DND-41 (cell line): ENCODE measurements at regions not wholly inside any gene's neighbourhood (a gene's known extent, or its start where the extent isn't known, plus 50 kb on each side); places are given as distances from the start of the nearest gene placed in this dataset.

ENCODE experiments used
- ATAC-seq: fragments of 200-7000 bp; cut with Tn5 transposase; 3 replicates; pipeline ENCODE4 v1.9.1; 2021; ENCODE audit warnings: low read depth; ENCODE audit not compliant: insufficient read depth
- DNase-seq: peaks from one replicate; pipeline ENCODE4 v3.0.0-alpha.2; 2020
- H2AFZ ChIP-seq: 2 replicates; pipeline ENCODE4 v1.6.0; 2012; ENCODE audit warnings: low read depth, low read length
- H3K27ac ChIP-seq: 2 replicates; pipeline ENCODE4 v1.5.1; 2012; ENCODE audit warnings: low read length, inconsistent platforms
- H3K27me3 ChIP-seq: fragments of 200-600 bp; sonication (generic); 2 replicates; pipeline ENCODE4 v1.6.0; 2012; ENCODE audit warnings: low read length, mild to moderate bottlenecking, inconsistent platforms; ENCODE audit not compliant: insufficient read depth, poor library complexity
- H3K36me3 ChIP-seq: 2 replicates; pipeline ENCODE4 v1.5.1; 2012; ENCODE audit warnings: low read length, inconsistent platforms; ENCODE audit not compliant: insufficient read depth
- H3K4me1 ChIP-seq: 2 replicates; pipeline ENCODE4 v1.5.1; 2012; ENCODE audit warnings: mild to moderate bottlenecking, low read length; ENCODE audit not compliant: insufficient read depth
- H3K4me2 ChIP-seq: 2 replicates; pipeline ENCODE4 v1.6.0; 2012; ENCODE audit warnings: mild to moderate bottlenecking, moderate library complexity, low read length, inconsistent platforms; ENCODE audit not compliant: insufficient read depth
- H3K4me3 ChIP-seq, 2 experiments: fragments of 200-600 bp in 1 of 2; shearing (Covaris generic) in 1 of 2; 2 replicates each; pipeline ENCODE4 v1.5.1; 2012 to 2016; ENCODE audit warnings: inconsistent platforms in 2 of 2, low read length in 2 of 2, mild to moderate bottlenecking in 2 of 2, low read depth in 1 of 2, moderate library complexity in 1 of 2
- H3K79me2 ChIP-seq: 2 replicates; pipeline ENCODE4 v1.6.0; 2012; ENCODE audit warnings: low read length, inconsistent platforms; ENCODE audit not compliant: insufficient read depth
- H3K9ac ChIP-seq: 2 replicates; pipeline ENCODE4 v1.6.0; 2012; ENCODE audit warnings: low read depth, mild to moderate bottlenecking, inconsistent platforms, low read length, moderate library complexity
- H3K9me3 ChIP-seq: 2 replicates; pipeline ENCODE4 v1.5.1; 2012; ENCODE audit warnings: low read length, moderate library complexity, mild to moderate bottlenecking, inconsistent platforms; ENCODE audit not compliant: insufficient read depth, severe bottlenecking
- H4K20me1 ChIP-seq: 2 replicates; pipeline ENCODE4 v1.6.0; 2012; ENCODE audit warnings: low read length; ENCODE audit not compliant: insufficient read depth
- CTCF ChIP-seq: IDR thresholded peaks from 2 replicates; pipeline ENCODE4 v1.5.1; 2012; ENCODE audit warnings: borderline replicate concordance, low read length, moderate library complexity, mild to moderate bottlenecking; ENCODE audit not compliant: poor library complexity, severe bottlenecking; ENCODE audit errors: extremely low read depth
- EZH2 ChIP-seq: IDR thresholded peaks from 3 replicates; pipeline ENCODE4 v1.6.1; 2012; ENCODE audit warnings: borderline replicate concordance, low read depth, mild to moderate bottlenecking, moderate library complexity, low read length, inconsistent platforms; ENCODE audit not compliant: severe bottlenecking

DNA sequence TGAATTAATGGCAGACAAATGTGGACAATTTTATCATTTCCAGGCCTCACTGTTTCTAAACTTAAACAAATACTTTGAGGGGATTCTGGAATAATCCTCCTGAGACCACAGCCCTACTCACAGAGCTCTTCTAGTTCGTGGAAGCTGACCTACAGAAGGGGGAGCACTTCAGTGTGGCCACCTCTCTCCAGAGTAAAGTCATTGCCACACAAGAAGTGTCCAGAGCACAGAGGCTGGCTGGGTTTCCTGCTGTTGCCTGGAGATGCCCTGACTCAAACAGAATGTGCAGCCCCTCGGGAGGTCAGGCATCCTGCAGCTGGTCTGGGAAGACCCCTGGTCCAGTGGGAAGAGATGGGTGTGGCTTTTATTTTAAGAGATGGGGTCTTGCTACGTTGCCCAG lies 110.9 kb downstream of the QRSL1 start:
- no peak overlapping the region for H3K27ac ChIP-seq
- TF ChIP-seq CTCF = no peak
- DNase-seq (no peak), ATAC-seq (no peak)
- H3K4me1 ChIP-seq = no peaks in the 10 kb centered on the region
- H2AFZ ChIP-seq = no peak overlapping the region
- no peaks in the 10 kb centered on the region for H3K36me3 ChIP-seq
- H3K79me2 ChIP-seq = no peaks in the 10 kb centered on the region
- no peak overlapping the region for H3K4me2 ChIP-seq
- no peaks in the 10 kb centered on the region for H3K9me3 ChIP-seq
- H3K9ac ChIP-seq = no peak overlapping the region
- H3K27me3 ChIP-seq = peaks cover 4% of the 10 kb centered on the region
- H3K4me3 ChIP-seq = no peak overlapping the region
- H4K20me1 ChIP-seq = no peaks in the 10 kb centered on the region

DNA sequence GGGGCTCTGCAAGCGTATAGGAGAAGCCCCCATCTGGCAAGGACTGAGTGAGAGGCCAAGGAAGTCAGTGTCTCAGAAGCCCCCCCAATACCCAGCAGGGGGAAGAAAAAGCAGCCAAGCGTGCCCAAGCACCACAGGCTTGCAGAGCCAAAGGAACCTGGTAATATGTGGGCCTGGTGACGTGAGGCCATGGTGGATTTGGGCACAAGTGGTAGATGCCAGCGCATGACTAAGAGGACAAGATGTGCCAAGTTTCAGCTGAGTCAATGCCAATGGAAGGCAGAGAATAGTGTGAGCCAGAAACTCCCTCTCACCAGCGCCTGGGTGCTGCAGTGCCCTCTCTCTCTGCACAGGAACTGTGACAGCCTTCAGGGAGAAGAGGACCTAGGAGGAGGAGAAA lies 110.0 kb downstream of the QRSL1 start:
- Histone ChIP-seq H3K9me3 (no peaks in the 10 kb centered on the region), H4K20me1 (no peaks in the 10 kb centered on the region), H3K9ac (no peak overlapping the region), H3K4me2 (no peak overlapping the region), H3K79me2 (no peaks in the 10 kb centered on the region), H3K27me3 (peaks cover 4% of the 10 kb centered on the region), H3K27ac (no peak overlapping the region), H3K36me3 (no peaks in the 10 kb centered on the region), H3K4me3 (no peak overlapping the region), H2AFZ (no peak overlapping the region), H3K4me1 (no peaks in the 10 kb centered on the region)
- ATAC-seq (no peak), DNase-seq (no peak)
- TF ChIP-seq EZH2 (no peak), CTCF (no peak)

GRCh38 chr6:106736502-106736901 lies 107.1 kb downstream of the QRSL1 start:
- no peak for TF ChIP-seq CTCF
- TF ChIP-seq EZH2 = no peak
- peaks cover 9% of the 10 kb centered on the region for H3K27me3 ChIP-seq
- no peaks in the 10 kb centered on the region for H3K79me2 ChIP-seq
- no peak overlapping the region for H3K4me2 ChIP-seq
- no peaks in the 10 kb centered on the region for H3K9me3 ChIP-seq
- ATAC-seq = no peak
- H3K4me1 ChIP-seq = no peaks in the 10 kb centered on the region
- no peak for DNase-seq
- no peak overlapping the region for H3K27ac ChIP-seq
- no peaks in the 10 kb centered on the region for H4K20me1 ChIP-seq
- no peak overlapping the region for H2AFZ ChIP-seq
- H3K4me3 ChIP-seq = no peak overlapping the region
- H3K36me3 ChIP-seq = no peaks in the 10 kb centered on the region
- H3K9ac ChIP-seq = no peak overlapping the region

DNA sequence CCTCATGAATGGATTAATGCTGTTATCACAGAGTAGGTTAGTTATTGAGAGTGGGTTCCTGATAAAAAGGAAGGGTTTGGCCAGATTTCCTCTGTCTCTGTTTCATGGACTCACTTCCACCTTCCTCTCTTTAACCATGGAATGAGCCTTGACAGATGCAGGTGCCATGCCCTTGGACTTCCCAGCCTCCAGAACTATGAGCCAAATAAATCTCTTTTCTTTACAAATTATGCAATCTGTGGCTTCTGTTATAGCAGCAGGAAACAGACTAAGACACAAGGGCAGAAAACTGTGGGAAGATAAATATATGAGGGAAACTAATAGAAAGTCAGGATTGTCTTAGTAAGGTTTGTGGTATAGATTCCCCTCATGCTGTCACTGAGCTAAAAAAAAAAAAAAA lies 106.5 kb downstream of the QRSL1 start:
- DNase-seq = no peak
- no peak for ATAC-seq
- H3K27ac ChIP-seq = no peak overlapping the region
- H3K36me3 ChIP-seq = no peaks in the 10 kb centered on the region
- no peaks in the 10 kb centered on the region for H4K20me1 ChIP-seq
- TF ChIP-seq EZH2 (no peak), CTCF (no peak)
- H3K79me2 ChIP-seq = no peaks in the 10 kb centered on the region
- no peak overlapping the region for H3K4me2 ChIP-seq
- H3K4me3 ChIP-seq = no peak overlapping the region
- no peaks in the 10 kb centered on the region for H3K4me1 ChIP-seq
- no peak overlapping the region for H3K9ac ChIP-seq
- peaks cover 13% of the 10 kb centered on the region for H3K27me3 ChIP-seq
- H2AFZ ChIP-seq = no peak overlapping the region
- H3K9me3 ChIP-seq = no peaks in the 10 kb centered on the region
